NCI-H1694 (cell line): ENCODE measurements at regions not wholly inside any gene's neighbourhood (a gene's known extent, or its start where the extent isn't known, plus 50 kb on each side); places are given as distances from the start of the nearest gene placed in this dataset.

Source experiments
- DNase-seq: peaks from one replicate; lab custom pipeline; 2025; lab: John Stamatoyannopoulos, UW

DNA sequence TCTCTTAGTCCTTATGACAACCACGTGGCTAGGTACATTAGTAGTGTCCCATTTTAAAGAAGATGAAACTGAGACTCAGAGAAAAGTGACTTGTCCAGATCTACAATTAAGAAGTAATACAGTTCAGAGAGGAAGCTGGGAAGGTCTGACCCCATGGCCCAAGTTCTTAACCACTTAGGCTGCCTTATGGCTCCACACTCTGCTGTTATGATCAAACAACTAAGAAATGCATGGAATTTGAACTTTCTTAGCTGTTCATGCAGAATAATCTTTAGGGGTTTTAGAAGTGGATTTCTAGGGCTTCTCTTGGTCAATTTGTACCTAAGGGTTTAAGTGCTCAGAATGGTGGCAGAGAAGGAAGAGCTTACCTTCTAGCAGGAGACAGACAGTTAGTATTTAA, 128.0 kb upstream of the MSX2 start:
- DNase-seq: no peak

DNA sequence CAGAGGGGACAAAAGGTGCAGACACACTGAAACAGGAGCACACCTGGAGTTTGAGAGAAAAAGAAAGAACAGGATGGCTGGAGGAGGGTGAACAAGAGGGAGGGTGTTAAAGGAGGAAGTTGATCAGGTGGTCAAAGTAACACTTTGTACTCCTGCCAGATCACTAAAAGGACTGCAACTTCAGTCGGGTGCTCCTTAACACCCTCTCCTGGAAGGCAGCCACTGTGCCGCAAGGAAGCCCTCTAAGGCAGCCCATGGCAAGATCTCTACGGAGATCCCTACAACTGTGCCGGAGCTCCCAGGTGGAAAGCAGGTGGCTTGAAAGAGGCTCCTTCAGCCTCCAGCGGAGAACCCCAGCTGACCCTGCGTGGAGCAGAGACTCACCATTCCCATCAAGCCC, 124.4 kb upstream of the MSX2 start:
- no peak for DNase-seq

DNA sequence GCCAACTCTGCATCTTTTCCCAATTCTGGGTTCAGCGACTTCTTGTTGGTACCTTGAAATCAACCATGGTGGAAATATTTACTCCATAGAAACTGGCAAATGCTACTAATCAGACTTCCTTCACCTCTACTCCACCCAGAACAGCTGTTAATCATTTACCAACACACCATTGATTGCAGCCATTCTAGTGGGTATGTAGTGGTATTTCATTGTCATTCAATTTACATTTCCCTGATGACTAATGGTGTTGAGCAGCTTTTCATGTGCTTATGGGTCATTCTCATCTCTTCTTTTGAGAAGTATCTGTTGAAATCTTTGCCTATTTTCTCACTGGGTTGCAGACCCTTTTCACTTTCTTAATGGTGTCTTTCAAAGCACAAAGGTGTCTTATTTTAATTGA, 122.4 kb upstream of the MSX2 start:
- DNase-seq: no peak

DNA sequence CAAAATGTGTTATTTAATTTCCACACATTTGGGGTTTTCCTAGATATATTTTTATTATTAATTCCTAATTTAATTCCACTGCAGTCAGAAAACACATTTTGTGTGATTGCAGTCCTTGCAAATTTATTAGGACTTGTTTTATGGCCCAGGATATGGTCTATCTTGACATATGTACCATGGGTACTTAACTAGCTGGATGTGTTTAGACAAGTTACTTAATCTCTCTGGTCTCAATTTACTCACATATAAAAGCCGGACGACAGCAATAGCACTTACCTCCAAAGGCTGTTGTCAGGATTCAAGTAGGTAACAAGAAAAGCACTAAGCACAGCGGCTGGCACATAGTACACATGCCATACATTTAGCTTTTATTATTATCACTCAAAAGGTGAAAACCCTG, 118.2 kb upstream of the MSX2 start:
- DNase-seq: no peak

DNA sequence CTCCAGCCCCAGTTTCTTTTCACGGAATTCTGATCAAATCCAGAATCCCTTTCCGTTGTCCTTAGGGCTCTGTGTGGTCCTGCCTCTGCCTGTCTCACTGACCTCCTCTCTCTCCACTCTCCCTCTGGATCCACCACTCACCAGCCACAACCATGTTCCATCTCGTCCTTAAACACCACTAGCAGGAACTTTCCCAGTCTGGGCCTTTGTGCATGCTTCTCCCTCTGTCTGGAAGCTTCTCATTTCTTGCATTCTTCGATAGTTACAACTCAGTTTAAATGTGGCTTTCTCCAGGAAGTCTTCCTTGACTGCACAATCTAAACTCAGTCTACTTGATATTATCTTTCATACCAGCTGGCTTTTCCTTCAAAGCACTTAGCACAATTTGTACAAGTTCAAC, 117.7 kb upstream of the MSX2 start:
- no peak for DNase-seq

DNA sequence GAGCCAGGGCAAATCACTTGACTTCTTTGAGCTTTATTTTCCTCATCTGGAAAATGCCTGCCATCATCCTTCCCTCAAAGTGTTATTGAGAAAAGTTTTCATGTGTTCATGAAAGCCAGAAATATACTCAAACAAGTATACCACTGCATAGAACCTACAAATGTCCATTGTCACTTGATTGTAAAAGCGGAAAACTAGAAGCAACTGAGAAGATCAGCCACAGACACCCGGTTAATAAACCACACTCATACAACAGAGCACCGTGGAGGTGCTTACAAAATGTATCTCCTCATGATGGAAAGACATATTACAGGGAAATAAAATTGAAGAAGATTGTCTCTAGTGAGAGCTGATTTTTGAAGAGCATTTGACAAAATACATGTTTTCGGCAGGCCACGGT, 117.2 kb upstream of the MSX2 start:
- DNase-seq: no peak

DNA sequence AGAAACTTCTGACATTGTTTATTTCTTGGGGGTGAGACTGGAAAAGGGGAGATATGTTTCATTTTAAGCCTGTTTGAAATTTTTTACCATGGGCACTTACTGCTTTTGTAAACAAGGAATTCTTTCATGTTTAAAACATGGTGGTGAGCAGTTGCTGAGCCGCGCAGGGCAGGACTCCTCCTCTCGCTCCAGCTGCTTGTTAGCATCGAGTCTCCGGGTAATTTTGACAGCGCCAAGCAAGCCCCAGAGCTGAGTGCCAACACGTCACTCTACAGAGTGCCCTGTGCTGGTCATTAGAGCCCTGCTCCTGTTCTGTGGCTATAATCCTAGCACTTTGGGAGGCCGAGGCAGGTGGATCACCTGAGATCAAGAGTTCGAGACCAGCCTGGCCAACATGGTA, 116.5 kb upstream of the MSX2 start:
- no peak for DNase-seq

DNA sequence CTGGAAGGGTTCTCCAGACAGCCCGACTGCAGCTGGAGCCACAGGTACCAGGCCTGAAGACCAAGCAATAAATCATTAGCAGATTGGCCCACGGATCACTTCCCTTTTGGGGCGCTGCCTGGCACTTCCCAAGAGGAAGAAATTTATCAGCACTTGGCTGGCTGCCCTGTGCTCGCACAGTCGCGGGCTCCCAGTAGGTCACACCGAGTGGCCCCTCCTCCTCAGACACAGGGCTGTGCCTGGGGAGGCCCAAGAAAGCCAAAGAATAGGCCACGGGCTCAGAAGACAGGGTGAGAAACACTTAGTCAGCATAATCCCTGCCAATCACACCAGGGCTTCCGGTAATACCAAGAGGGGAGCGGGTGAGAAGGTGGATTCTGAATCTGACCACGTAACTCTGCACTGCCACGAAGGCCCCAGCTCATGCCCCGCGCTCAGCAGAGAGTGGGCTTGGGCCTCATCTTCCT, 115.7 kb upstream of the MSX2 start:
- no peak for DNase-seq

DNA sequence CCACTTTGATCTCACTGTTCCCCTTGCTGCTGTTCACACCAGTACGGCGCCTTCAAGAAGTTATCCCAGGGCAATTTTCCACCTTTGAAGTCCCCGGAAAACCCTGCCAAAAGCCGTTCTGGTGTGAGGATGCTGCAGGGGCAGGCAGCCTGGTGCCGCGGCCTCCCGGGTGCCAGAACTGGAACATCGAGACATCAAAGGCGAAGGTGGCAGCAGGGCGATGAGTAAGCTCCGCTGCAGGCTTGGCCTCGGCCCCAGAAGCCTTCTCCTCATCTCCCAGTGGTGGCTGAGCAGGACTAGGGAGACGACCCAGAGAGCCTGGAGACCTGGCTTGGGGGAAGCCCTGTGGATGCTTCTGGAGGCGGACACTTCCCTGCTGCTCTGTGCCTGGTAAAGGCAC, 115.3 kb upstream of the MSX2 start:
- no peak for DNase-seq

DNA sequence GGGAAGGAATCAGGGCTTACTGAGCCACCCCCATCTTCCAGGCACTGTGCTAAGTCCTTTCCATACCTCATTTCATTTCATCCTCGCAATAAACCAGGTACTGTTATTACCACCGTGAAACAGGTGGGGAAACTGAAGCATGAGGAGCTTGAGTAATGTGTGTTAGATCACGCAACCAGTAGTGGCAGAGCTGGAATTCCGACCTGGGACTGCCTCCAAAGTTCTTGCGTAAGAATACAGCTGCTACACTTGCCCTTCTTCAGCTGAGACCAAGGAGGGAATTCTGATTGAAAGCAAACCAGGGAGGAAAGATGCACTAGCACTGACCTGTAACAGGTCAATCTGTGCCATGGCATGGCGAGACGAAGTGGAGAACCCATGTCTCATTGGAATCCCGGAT, 113.4 kb upstream of the MSX2 start:
- no peak for DNase-seq

DNA sequence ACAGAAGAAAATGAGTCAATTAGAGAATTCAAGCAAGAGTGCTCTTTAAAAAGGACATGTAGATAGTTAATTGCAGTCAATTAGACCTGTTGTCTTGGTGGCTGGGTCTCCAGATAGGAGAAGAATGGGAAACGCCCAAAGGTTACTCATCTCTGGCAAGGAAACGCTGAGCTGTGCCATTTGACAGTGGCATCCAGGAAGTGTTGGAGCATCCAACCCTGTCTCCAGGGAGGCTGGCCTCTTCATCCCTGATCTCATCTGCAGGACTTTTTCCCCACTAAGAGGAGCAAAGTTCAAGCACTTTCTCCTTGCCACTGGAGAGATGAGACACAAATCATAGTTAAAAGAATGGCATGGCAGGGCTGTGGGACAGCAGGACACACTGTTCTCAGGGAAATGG, 111.7 kb upstream of the MSX2 start:
- no peak for DNase-seq

DNA sequence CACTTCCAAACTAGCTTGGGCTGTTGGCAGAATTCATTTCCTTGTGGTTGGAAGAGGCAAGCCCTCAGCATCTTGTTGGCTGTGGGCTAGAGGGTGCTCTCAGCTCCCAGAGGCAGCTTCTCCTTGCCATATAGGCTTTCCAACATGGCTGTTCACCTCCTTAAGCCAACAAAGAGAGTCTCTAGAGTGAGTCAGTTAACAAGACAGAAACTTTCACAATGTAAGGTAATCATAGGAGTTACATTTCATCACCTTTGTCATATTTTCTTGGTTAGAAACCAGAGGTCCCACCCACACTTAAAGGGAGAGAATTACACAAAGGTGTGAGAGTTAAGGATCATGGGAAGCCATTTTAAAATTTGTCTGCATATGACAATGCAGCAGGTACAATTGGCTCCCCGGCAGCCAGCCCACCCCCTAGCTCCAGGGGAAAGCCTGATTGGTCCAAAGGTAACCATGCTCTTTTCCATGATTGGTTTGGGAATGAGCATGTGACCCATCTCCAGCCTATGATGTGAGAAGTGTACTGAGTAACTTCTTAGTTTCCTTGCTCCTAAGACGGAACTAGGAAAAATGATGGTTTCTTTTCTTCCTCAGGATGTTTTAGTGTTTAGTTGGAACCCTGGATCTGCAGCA, 109.8 kb upstream of the MSX2 start:
- no peak for DNase-seq

DNA sequence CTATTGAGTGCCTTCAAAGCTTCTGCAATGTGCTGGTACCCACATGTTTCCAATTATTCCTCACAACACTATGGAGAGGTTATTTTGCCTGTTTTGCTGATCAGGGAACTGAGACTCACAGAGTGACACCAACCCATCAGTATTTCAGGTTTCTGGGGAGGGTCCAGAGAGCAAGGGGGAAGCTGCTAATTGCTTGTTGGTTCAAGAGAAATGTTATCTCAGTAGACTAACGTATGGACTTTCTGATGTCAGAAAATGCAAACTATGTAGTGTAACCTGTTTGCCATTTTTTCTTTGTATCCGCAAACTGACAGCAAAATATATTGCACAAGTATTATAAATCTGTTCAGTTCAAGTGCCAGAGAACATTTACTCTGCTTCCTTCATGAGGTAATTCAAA, 108.3 kb upstream of the MSX2 start:
- no peak for DNase-seq

DNA sequence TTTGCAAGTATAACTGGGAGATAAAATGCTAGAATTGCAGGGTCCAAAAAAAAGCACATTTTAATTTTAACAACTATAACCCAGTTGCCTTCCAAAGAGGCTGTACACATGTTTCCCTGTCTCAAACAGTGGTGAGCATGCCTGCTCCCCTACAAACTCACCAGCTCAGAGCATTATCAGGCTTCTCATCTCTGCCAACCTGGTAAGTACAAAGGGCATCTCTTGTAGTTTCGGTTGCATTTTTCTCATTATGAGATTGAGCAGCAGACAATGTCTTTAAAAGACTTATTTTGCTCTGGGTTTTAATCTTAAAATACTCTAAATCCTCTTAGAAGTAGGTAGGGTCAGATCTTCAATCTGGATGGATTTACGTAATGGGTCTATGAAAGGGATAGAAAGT, 107.1 kb upstream of the MSX2 start:
- DNase-seq: no peak

DNA sequence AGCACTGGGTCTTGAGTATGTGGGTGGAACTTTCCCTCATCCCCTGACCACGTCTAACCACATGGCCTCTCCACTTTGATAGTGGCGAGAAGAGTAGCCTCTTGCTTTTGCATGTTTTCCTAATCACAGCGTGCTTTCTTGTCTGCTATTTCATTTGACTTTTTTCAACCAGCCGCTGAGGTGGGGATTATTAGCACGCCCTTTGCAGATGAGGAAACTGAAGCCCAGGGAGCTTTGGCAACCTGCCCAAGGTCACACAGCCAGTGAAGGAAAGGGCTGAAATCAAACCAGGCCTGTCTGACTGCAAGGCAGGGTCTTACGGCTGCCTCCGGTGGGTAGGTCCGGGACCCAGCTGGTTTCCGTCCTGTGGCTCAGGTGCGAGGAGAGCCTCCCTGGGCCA, 106.5 kb upstream of the MSX2 start:
- no peak for DNase-seq

DNA sequence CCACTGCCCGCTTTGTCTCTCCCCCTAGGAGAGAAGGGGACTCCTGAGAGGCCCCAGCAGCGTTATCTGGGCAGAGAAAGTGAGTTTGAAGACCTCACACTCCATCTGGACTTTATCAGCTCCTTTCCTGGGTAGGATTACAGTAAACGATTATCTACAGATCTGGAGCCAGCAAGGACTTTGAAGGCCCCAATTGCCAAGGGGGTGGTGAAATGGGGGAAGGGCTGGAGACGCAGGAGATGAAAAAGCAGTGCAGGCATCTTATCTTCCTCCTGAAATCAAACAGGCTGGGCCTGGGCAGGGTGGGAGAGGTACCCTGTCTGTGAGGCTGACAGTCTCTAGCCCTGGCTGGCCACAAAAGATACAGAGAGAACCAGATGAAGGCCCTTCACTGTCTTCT, 105.8 kb upstream of the MSX2 start:
- DNase-seq: no peak

DNA sequence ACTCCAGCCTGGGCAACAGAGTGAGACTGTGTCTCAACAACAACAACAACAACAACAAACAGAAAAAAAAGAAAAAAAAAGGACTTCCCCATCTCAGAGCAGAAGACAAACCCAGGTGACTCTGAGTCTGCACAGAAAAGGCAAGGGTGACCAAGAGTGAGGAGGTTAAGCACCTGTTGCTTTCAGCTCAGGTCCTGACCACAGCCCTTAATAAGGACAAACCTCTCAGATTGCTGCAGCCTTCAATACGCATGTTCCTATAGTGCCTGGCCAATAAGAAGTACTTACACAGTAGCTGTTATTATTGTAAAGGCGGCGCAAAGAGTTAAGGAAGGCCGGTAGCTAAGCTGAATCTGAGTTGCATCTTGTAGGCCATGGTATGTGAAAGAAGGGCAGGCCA, 102.3 kb upstream of the MSX2 start:
- no peak for DNase-seq

DNA sequence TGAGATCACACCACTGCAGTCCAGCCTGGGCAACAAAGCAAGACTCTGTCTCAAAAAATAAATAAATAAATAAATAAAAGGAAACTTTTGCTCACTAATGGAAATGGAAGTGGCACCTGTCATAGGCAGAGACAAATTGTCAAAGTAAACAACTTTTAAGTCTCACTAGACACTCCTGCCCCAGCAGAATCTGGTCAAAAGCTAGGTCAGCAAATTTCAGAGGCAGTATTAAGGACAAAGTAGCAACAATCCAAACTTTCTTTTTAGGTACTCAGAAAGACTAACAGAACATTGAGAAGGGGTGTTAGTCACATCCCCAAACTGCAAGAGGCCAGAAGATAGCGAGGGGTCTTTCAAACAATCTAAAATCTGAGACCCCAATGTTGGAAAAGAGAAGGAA, 101.4 kb upstream of the MSX2 start:
- DNase-seq: no peak

DNA sequence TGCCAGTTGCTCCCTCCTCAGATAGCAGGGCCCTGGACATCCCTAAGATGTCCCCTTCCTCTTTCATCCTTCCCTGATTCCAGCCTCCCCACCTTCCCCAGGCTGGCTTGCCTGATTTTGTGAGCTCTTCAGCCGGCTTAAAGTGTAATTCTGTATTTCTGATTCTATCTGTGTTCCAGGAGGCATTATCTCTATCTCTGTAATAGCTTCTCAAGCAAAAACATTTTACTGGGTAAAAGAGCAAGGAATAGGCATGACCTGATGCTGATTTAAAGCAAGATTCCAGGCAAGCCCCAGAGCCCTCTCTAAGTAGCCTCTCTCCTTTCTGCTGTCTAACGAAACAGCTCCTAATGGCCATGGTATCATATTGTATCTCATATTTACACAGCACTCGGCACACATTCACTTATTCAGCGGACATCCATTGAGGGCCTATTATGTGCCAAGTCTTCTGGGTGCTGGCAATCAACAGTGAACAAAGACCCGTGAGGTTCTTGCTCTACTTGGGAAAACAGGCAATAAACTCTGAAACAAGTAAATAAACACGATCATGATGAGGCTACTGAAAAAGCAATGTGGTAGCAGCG, 100.9 kb upstream of the MSX2 start:
- no peak for DNase-seq

DNA sequence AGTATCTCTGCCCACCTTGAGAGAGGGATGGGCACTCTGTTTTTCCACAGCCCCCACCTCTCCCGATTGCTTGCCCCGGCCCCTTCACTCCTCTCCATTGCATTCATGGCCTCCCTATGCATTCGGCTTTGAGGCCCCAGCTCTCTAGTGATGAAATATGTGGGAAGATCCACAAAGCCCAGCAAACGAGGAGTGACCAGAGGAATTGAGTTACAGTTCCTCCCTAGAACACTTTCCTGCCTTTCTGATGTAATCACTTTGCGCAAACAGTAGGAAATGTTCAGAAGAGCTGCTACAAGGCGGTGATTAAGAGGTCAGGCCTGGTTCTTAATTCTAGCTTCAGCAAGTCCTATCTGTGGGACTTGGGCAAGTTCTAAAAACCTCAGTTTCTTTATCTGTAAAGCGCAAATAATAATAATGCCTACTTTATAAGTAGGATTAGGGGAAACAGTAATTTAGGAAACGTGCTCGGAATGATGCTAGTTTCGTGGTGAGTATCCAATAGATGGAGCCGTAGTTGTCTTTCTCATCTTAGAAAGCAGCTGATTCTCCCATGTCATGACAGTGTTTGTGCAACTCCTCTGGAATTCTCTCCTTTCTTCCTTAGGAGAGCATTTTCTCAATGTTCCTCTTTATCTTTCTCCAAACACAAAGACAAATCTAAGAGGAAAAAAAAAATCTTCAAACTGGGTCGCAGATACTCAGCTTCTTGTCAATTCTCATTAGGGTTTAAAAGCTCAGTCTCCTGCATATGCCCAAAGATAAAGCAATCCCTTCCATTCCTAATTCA, 99.5 kb upstream of the MSX2 start:
- DNase-seq: no peak

DNA sequence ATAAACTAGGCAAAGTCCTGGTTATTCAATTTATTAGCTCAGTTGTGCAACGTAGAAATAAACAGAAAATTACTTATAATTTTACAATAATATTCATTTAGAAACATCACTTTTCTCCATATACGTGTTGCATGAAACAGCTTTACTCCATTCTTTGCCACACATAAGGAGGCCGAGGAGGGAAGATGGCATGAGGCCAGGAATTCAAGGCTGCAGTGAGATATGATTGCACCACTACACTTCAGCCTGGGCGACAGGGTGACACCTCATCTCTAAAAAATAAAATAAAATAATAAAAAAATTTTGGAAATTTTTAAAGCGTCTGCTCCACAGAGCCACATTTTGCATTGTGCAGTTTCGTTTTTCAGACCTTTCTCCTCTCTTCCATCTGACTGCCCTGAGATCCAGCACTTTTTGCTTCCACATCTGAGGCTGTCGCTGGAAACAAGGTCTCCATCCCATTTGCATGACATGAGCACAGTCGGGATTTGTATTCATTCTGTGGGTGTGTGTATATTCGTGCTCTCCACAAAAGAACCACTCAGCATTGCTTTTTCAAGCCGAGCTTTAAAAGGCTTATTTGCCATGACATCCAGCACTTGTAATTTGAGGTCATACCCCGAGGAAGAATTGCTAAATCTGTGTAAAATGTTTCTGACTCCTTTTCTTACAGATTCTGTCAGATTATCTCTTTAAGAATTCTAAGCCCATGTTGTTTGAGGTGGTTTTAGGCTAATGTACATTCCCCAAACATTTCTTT, 98.6 kb upstream of the MSX2 start:
- DNase-seq: no peak

DNA sequence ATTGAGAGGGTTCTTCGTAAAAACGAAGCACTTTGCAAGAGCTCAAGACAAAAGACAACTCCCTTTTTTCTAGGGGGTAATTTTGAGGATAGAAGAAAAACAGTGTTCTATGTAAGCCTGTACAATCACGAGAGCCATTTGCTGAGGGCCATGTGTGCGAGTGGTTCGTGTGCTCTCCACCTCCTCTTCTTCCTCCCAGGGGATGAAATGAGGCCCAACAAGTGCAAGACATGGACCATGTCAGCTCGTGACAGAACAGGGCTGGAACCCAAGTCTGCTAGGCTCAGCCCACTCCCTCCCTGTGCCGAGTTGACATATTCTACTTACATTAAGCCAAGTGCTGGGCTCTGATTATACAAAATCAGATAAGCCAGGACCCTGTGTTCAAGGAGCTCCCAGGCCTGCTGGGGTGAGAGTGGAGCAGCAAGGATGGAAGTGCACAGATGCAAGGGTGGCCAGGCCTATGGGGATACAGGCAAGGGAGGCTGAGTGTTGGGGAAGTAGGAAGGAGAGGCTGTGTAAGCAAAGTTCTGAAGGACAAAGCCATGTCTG, 97.9 kb upstream of the MSX2 start:
- DNase-seq: no peak

DNA sequence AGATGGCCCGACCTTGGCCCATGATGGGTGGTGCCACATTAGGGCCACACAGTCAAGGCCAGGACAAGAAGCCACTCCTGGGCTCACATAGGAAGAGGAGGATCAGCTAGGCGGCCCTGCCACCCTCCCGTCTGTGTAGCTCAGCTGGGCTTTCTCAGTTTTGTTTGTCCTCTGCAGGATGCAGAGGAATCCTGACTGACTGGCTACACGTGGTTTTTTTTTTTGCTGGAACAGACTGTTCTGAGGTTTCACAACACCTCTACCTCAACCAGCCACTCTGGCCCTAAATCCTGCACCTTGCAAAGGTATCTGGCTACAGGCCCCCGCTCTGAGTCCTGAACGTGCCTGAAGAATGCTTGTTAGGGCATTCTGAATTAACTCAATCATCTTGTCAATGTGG, 88.3 kb upstream of the MSX2 start:
- no peak for DNase-seq
